GM12865 (cell line): ENCODE measurements at regions not wholly inside any gene's neighbourhood (a gene's known extent, or its start where the extent isn't known, plus 50 kb on each side); places are given as distances from the start of the nearest gene placed in this dataset.

Source experiments
- DNase-seq: peaks from one replicate; pipeline ENCODE4 v3.0.0; 2010; ENCODE audit warnings: low read depth
- H3K4me3 ChIP-seq: 2 replicates; pipeline ENCODE4 v1.5.1; 2011; ENCODE audit warnings: mild to moderate bottlenecking, low read depth, low read length, control low read depth
- TF ChIP-seq, protein P1 (sequence below): IDR thresholded peaks from 2 replicates; pipeline ENCODE4 v1.5.1; 2011; ENCODE audit warnings: low read length, control low read depth, low read depth, inconsistent platforms; ENCODE audit not compliant: insufficient read depth; ENCODE audit errors: missing control alignments

DNA sequence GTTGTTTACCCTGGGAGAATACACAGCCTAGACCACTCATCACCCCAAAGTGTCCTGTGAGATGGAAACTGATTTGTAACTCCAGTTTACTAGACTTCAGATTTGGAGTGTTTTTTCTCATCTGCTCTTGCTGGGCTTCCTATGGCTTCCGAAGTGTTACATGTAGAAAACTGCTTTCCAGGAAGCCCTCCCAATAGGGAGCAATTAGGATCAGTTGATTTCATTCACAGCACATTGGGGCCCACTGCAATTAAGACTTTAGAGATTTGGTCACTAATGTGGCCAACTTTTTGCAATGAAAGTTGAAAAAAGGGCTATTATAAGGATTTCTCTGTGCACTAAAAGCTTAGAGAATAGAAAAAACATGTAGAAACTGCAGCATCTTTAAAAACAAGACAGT is 656.6 kb upstream of the CHAC2 start:
- H3K4me3 ChIP-seq: no peak overlapping the region
- TF ChIP-seq, protein P1, sequence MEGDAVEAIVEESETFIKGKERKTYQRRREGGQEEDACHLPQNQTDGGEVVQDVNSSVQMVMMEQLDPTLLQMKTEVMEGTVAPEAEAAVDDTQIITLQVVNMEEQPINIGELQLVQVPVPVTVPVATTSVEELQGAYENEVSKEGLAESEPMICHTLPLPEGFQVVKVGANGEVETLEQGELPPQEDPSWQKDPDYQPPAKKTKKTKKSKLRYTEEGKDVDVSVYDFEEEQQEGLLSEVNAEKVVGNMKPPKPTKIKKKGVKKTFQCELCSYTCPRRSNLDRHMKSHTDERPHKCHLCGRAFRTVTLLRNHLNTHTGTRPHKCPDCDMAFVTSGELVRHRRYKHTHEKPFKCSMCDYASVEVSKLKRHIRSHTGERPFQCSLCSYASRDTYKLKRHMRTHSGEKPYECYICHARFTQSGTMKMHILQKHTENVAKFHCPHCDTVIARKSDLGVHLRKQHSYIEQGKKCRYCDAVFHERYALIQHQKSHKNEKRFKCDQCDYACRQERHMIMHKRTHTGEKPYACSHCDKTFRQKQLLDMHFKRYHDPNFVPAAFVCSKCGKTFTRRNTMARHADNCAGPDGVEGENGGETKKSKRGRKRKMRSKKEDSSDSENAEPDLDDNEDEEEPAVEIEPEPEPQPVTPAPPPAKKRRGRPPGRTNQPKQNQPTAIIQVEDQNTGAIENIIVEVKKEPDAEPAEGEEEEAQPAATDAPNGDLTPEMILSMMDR: no peak
- DNase-seq: no peak

DNA sequence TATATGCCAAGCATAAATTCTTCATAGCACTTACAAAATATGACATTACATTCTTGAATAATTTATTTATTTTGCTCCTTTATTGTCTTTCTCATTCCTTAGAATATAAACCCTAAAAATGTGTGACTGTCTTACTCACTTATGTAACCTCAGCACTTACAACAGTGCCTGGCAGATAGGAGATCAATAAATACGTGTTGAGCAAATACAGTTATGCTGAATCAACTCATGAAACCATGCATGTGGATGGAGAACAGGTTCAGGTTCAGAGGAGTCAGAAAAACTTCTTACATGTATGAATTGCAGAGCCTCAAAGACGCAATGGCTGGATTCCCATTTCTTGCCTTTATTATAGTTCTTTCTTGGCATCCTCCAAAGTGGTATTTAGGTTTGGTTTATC is 659.4 kb upstream of the CHAC2 start:
- no peak for DNase-seq
- TF ChIP-seq, protein P1: no peak
- no peak overlapping the region for H3K4me3 ChIP-seq

DNA sequence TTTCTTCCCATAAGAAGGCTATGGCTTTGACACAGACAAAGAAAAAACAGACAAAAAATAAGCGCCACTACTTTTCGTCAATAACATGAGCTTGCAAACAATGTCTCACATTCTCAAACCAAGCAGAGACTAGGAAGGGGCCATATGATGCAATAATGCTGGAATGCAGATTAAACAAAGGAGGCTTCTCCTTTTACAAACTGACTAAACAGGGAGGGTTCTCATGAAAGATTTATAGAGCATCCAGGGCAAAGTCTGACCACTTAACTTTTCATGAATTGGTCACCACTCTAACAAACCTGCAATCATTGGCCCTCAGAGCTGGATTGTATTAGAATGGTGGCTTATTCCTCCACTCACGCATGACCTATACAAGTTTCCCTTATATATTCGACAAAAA is 663.3 kb upstream of the CHAC2 start:
- no peak overlapping the region for H3K4me3 ChIP-seq
- TF ChIP-seq, protein P1: no peak
- DNase-seq: no peak

DNA sequence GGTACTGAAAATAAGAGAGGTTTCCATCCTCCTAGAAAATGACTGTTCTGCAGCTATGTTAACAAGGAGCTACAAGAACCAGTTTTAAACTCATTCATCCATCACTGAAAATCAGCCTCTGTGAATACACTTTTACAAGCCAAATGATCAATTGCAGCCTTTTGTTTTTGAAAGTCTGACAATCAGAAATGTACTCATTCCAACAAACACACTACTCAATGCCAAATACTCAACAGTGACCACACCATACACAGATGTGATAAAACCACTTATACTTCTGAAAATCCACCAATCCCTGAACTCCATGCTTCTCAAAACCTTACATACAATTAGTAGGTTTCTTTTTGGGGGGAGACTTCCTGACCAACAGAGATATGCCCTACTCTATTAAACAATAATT is 663.9 kb upstream of the CHAC2 start:
- TF ChIP-seq, protein P1: no peak
- DNase-seq: no peak
- H3K4me3 ChIP-seq: no peak overlapping the region

DNA sequence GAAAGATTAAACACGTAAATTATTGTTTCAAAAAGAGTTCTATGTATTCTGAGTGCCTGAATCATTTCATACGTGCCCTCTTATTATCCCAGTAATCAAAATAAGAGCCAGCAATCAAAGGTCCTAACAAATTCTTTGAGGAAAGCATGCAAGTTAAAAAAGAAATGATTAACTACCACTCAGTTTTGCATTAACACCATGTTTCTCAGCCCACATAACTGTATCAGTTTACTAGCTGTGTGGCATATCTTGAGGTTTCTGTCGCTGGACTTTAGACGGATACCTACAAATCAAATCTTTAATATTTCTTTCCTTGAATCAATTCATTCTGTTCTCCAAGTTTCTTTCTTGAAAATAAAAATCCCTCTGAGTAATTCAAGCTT is 668.9 kb upstream of the CHAC2 start:
- no peak for DNase-seq
- H3K4me3 ChIP-seq: no peak overlapping the region
- TF ChIP-seq, protein P1: no peak

DNA sequence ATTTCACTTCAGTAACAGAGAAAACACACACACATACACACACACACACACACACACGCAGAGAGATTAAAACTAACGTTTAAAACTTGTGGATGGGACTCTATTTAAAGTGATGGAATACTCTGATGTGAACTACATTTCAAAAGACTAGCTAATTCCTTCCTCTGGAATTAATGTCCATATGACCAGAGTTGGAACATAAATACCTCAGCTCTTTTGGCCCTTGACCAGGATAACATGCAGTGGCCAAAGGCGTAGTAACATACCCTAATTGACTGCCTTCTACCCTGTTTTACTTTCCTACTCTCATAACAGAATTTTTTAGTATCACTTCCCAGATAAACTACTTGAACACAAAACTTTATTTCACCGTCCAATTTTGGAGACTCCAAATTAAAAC is 671.3 kb upstream of the CHAC2 start:
- no peak overlapping the region for H3K4me3 ChIP-seq
- DNase-seq: no peak
- TF ChIP-seq, protein P1: no peak

DNA sequence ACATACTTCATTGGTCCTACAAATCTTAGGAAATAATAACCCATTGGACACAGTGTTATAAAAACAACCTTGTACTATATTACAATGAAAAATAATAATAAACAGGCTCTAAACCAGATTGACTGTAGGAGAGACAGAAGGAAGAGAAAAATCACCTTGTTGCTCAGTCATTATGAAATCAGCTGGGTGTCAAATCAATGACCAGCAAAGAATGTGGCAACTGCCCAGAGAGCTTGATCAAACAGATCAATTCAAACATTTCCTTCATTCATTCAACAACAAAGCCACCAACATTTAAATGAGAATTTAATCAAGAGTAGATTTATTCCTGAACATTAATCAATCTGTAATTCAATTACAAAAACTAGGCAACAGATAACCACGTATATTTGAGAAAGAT is 671.9 kb upstream of the CHAC2 start:
- DNase-seq: no peak
- TF ChIP-seq, protein P1: no peak
- no peak overlapping the region for H3K4me3 ChIP-seq
